ENCODE measurements at regions not wholly inside any gene's neighbourhood (a gene's known extent, or its start where the extent isn't known, plus 50 kb on each side); places are given as distances from the start of the nearest gene placed in this dataset.

GRCh38 chr2:21257621-21258020 lies 133.9 kb downstream of the TDRD15 start:
- Histone ChIP-seq H3K9ac (ENCODE audit: low read length) (no peak overlapping the region), H3K4me1 (ENCODE audit: control insufficient read depth, insufficient read depth, low read length) (no peaks in the 10 kb centered on the region), H3K27ac (ENCODE audit: low read depth, low read length) (no peak overlapping the region)

GRCh38 chr2:21258082-21258481 lies 134.3 kb downstream of the TDRD15 start:
- H3K27me3 ChIP-seq (ENCODE audit: control insufficient read depth, insufficient read depth, low read length): no peaks in the 10 kb centered on the region
- no peaks in the 10 kb centered on the region for H3K36me3 ChIP-seq (ENCODE audit: control insufficient read depth, insufficient read depth, low read length)
- H3K27ac ChIP-seq (ENCODE audit: low read depth, low read length): no peak overlapping the region
- H3K4me1 ChIP-seq (ENCODE audit: control insufficient read depth, insufficient read depth, low read length): no peaks in the 10 kb centered on the region
- H3K9ac ChIP-seq (ENCODE audit: low read length): no peak overlapping the region
- no peak overlapping the region for H3K4me3 ChIP-seq (ENCODE audit: low read length)

More at GRCh38 chr2:21257621-21258020, 133.9 kb downstream of the TDRD15 start:
- Histone ChIP-seq H3K4me3 (ENCODE audit: low read length) (no peak overlapping the region), H3K36me3 (ENCODE audit: control insufficient read depth, insufficient read depth, low read length) (no peaks in the 10 kb centered on the region), H3K27me3 (ENCODE audit: control insufficient read depth, insufficient read depth, low read length) (no peaks in the 10 kb centered on the region)

GRCh38 chr2:21260311-21260710 lies 136.5 kb downstream of the TDRD15 start:
- Histone ChIP-seq H3K9ac (ENCODE audit: low read length) (no peak overlapping the region), H3K4me1 (ENCODE audit: control insufficient read depth, insufficient read depth, low read length) (no peaks in the 10 kb centered on the region), H3K27ac (ENCODE audit: low read depth, low read length) (no peak overlapping the region), H3K27me3 (ENCODE audit: control insufficient read depth, insufficient read depth, low read length) (no peaks in the 10 kb centered on the region), H3K36me3 (ENCODE audit: control insufficient read depth, insufficient read depth, low read length) (no peaks in the 10 kb centered on the region), H3K4me3 (ENCODE audit: low read length) (no peak overlapping the region)

- Histone ChIP-seq H3K4me1 (ENCODE audit: control insufficient read depth, insufficient read depth, low read length) (no peaks in the 10 kb centered on the region), H3K36me3 (ENCODE audit: control insufficient read depth, insufficient read depth, low read length) (no peaks in the 10 kb centered on the region), H3K27me3 (ENCODE audit: control insufficient read depth, insufficient read depth, low read length) (no peaks in the 10 kb centered on the region), H3K27ac (ENCODE audit: low read depth, low read length) (no peak overlapping the region), H3K4me3 (ENCODE audit: low read length) (no peak overlapping the region), H3K9ac (ENCODE audit: low read length) (no peak overlapping the region)
Measured at GRCh38 chr2:21261591-21261990, 137.8 kb downstream of the TDRD15 start.

- Histone ChIP-seq H3K27ac (ENCODE audit: low read depth, low read length) (no peak overlapping the region), H3K4me1 (ENCODE audit: control insufficient read depth, insufficient read depth, low read length) (no peaks in the 10 kb centered on the region), H3K36me3 (ENCODE audit: control insufficient read depth, insufficient read depth, low read length) (no peaks in the 10 kb centered on the region), H3K4me3 (ENCODE audit: low read length) (no peak overlapping the region), H3K9ac (ENCODE audit: low read length) (no peak overlapping the region), H3K27me3 (ENCODE audit: control insufficient read depth, insufficient read depth, low read length) (no peaks in the 10 kb centered on the region)
Measured at GRCh38 chr2:21262426-21262940, 138.7 kb downstream of the TDRD15 start.

- Histone ChIP-seq H3K27me3 (ENCODE audit: control insufficient read depth, insufficient read depth, low read length) (no peaks in the 10 kb centered on the region), H3K4me3 (ENCODE audit: low read length) (no peak overlapping the region), H3K4me1 (ENCODE audit: control insufficient read depth, insufficient read depth, low read length) (no peaks in the 10 kb centered on the region), H3K36me3 (ENCODE audit: control insufficient read depth, insufficient read depth, low read length) (no peaks in the 10 kb centered on the region), H3K27ac (ENCODE audit: low read depth, low read length) (no peak overlapping the region), H3K9ac (ENCODE audit: low read length) (no peak overlapping the region)
Measured at GRCh38 chr2:21263622-21264021, 139.9 kb downstream of the TDRD15 start.

- no peaks in the 10 kb centered on the region for H3K36me3 ChIP-seq (ENCODE audit: control insufficient read depth, insufficient read depth, low read length)
- H3K27me3 ChIP-seq (ENCODE audit: control insufficient read depth, insufficient read depth, low read length): no peaks in the 10 kb centered on the region
- peaks cover 5% of the 10 kb centered on the region for H3K4me1 ChIP-seq (ENCODE audit: control insufficient read depth, insufficient read depth, low read length)
- no peak overlapping the region for H3K27ac ChIP-seq (ENCODE audit: low read depth, low read length)
- H3K4me3 ChIP-seq (ENCODE audit: low read length): no peak overlapping the region
- H3K9ac ChIP-seq (ENCODE audit: low read length): no peak overlapping the region
Measured at GRCh38 chr2:21265752-21266151, 142.0 kb downstream of the TDRD15 start.

GRCh38 chr2:21267232-21267835 lies 143.6 kb downstream of the TDRD15 start:
- Histone ChIP-seq H3K9ac (ENCODE audit: low read length) (no peak overlapping the region), H3K4me1 (ENCODE audit: control insufficient read depth, insufficient read depth, low read length) (peaks cover 9% of the 10 kb centered on the region), H3K36me3 (ENCODE audit: control insufficient read depth, insufficient read depth, low read length) (no peaks in the 10 kb centered on the region), H3K4me3 (ENCODE audit: low read length) (no peak overlapping the region), H3K27me3 (ENCODE audit: control insufficient read depth, insufficient read depth, low read length) (no peaks in the 10 kb centered on the region), H3K27ac (ENCODE audit: low read depth, low read length) (no peak overlapping the region)

GRCh38 chr2:21268197-21268877 lies 144.6 kb downstream of the TDRD15 start:
- no peaks in the 10 kb centered on the region for H3K36me3 ChIP-seq (ENCODE audit: control insufficient read depth, insufficient read depth, low read length)
- H3K4me3 ChIP-seq (ENCODE audit: low read length): no peak overlapping the region
- H3K27me3 ChIP-seq (ENCODE audit: control insufficient read depth, insufficient read depth, low read length): no peaks in the 10 kb centered on the region
- no peak overlapping the region for H3K27ac ChIP-seq (ENCODE audit: low read depth, low read length)
- H3K9ac ChIP-seq (ENCODE audit: low read length): no peak overlapping the region
- H3K4me1 ChIP-seq (ENCODE audit: control insufficient read depth, insufficient read depth, low read length): peaks cover 9% of the 10 kb centered on the region

- H3K27ac ChIP-seq (ENCODE audit: low read depth, low read length): no peak overlapping the region
- no peaks in the 10 kb centered on the region for H3K36me3 ChIP-seq (ENCODE audit: control insufficient read depth, insufficient read depth, low read length)
- H3K27me3 ChIP-seq (ENCODE audit: control insufficient read depth, insufficient read depth, low read length): no peaks in the 10 kb centered on the region
- peaks cover 9% of the 10 kb centered on the region for H3K4me1 ChIP-seq (ENCODE audit: control insufficient read depth, insufficient read depth, low read length)
- no peak overlapping the region for H3K4me3 ChIP-seq (ENCODE audit: low read length)
- H3K9ac ChIP-seq (ENCODE audit: low read length): no peak overlapping the region
Measured at GRCh38 chr2:21268878-21269224, 145.1 kb downstream of the TDRD15 start.

- Histone ChIP-seq H3K4me1 (ENCODE audit: control insufficient read depth, insufficient read depth, low read length) (peaks cover 9% of the 10 kb centered on the region), H3K27ac (ENCODE audit: low read depth, low read length) (no peak overlapping the region)
Measured at GRCh38 chr2:21269382-21269781, 145.6 kb downstream of the TDRD15 start.

GRCh38 chr2:21270083-21270491 lies 146.3 kb downstream of the TDRD15 start:
- Histone ChIP-seq H3K27ac (ENCODE audit: low read depth, low read length) (peak overlapping the region; percentile 12), H3K27me3 (ENCODE audit: control insufficient read depth, insufficient read depth, low read length) (no peaks in the 10 kb centered on the region), H3K4me3 (ENCODE audit: low read length) (no peak overlapping the region), H3K9ac (ENCODE audit: low read length) (no peak overlapping the region), H3K36me3 (ENCODE audit: control insufficient read depth, insufficient read depth, low read length) (no peaks in the 10 kb centered on the region), H3K4me1 (ENCODE audit: control insufficient read depth, insufficient read depth, low read length) (peaks cover 9% of the 10 kb centered on the region)

More at GRCh38 chr2:21269382-21269781, 145.6 kb downstream of the TDRD15 start:
- Histone ChIP-seq H3K36me3 (ENCODE audit: control insufficient read depth, insufficient read depth, low read length) (no peaks in the 10 kb centered on the region), H3K4me3 (ENCODE audit: low read length) (no peak overlapping the region), H3K9ac (ENCODE audit: low read length) (no peak overlapping the region), H3K27me3 (ENCODE audit: control insufficient read depth, insufficient read depth, low read length) (no peaks in the 10 kb centered on the region)

- Histone ChIP-seq H3K27ac (ENCODE audit: low read depth, low read length) (no peak overlapping the region), H3K9ac (ENCODE audit: low read length) (no peak overlapping the region), H3K4me1 (ENCODE audit: control insufficient read depth, insufficient read depth, low read length) (peaks cover 9% of the 10 kb centered on the region), H3K4me3 (ENCODE audit: low read length) (no peak overlapping the region), H3K36me3 (ENCODE audit: control insufficient read depth, insufficient read depth, low read length) (no peaks in the 10 kb centered on the region), H3K27me3 (ENCODE audit: control insufficient read depth, insufficient read depth, low read length) (no peaks in the 10 kb centered on the region)
Measured at GRCh38 chr2:21270708-21271122, 146.9 kb downstream of the TDRD15 start.

Measured in rectal smooth muscle tissue (tissue), 1 donor.